ENCODE measurements at regions not wholly inside any gene's neighbourhood (a gene's known extent, or its start where the extent isn't known, plus 50 kb on each side); places are given as distances from the start of the nearest gene placed in this dataset.

DNA sequence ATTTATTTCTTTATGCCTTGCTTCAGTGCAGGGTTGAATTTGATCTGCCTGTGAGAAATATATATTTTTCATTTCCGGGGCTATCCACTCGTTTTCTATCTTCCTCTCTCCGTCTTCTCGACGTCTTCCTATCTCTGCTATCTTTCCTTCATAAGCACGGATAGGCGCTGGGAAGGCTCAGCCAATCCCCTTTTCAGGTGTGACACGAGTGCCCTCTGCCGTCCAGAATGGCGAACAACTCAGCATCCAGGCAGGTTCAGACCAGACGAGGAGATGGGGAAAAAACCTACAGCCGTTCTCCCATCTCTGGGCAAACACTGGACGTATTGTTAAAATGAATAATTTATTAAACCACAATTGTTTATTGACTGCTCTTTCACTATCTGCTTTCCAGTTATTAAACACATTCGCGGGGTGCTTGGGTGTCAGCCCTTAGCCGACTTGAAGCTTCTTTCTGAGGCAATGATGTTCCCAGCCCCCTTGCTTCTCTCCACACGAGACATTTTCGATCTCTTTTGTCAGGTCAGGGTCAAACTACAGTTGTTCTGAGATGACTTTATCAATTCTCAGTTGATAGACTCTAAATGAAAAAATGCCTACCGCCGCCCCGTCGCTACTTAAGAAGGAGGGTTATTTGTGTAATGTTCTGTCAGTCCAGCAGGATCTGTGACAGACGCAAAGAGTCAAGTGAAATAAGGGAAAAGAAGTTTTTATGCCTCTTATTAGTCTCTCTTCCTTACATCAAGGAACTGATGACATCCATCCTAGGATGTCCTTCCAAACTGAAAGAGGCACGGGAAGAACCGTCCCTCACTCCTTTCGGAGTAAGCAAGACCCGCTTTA is 96.3 kb upstream of the NOCT start:
- no peak for DNase-seq

DNA sequence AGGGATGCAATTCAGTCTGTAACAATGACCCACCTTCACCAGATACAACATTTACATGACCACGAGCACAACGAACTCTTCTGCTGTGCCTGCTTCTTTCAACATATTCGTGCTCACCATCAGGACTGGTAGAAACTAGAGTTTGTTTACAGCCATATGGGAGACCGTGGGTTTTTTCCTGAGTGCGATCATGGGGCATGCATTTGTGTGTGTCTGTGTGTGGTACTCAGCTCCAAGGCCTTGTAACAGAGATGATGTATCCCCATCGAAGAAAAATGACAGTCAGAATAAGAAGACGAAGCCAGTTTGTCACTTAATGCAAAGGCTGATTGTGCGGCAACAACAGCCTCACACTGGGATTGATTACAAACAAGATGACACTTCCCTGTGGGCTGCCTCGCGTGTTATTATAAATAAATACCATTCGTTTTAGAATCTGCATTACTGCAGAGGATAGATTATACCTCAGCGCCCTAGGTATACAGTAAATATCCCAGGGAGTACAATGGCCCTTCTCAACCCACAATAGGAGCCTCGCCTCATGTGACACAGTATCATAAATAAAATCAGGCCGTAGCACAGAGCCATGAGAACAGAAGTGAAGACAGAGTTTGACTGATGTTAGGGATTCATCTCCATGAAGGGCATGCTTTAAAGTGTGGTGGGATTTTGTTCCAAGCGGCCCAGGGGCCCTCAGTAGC is 97.3 kb upstream of the NOCT start:
- no peak for DNase-seq

DNA sequence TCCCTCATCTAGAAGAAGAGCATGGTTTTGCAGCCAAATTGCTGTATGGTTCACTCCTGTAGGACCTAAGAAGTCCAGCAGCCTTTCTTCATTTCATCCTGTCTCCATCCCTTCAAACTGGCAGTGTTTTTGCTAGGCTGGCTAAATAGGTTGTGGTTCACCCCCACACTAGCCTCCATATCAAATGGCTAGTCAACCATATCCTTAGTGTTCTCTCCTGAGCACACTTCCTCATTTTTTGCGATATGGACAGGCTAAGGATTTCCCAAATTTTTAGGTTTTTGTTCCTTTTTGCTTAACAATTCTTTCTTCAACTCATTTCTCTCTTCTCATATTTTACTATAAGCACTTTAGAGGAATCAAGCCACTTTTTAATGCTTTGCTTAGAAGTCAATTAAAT is 98.8 kb upstream of the NOCT start:
- DNase-seq, result no peak

DNA sequence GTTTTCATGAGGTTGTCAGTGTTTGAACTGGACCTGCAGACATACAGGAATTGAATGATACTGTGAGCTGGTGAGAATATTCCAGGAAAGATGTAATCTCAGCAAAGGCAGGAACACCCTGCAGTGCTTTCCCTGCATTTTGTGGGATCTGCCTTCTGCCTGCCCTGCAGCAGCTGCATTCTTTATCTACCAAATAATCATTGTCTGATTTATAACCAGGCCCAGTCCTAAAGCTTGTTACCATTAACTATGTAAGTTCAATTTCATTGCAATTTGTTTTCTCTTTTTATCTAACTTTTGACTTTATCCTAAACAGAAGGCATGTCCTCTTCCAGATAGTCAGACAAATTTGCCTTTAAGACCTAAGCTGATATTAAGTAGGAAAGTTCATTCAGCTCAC is 99.8 kb upstream of the NOCT start:
- no peak for DNase-seq

DNA sequence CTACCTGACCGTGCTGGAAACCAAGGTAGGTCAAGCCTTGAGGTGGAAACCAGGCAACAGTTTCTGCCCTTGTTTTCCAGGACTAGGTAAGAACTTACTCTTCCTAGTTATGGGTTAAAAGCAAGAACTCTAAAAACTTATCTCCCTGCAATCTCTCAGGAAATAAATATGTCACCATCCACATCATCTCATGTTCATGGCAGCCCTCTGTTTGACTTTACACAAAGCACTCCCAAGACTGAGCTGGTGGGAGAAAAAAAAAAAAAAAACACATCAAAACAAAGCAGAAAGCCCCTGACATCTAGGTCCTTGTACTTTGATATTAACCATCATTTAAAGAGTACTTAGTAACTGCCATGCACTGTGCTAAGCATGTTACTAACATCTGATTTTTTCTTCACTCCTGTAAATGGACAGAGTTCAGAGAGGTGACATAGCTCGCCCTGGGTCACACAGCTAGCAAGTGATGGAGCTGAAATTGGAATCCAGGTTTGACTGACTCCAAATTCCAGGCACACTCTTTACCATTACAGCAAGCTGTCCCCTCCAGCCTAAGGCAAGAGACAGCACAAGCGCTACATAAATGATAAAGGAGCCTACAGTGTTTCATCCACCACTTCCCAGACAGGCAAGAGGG is 102.8 kb upstream of the NOCT start:
- no peak for DNase-seq

DNA sequence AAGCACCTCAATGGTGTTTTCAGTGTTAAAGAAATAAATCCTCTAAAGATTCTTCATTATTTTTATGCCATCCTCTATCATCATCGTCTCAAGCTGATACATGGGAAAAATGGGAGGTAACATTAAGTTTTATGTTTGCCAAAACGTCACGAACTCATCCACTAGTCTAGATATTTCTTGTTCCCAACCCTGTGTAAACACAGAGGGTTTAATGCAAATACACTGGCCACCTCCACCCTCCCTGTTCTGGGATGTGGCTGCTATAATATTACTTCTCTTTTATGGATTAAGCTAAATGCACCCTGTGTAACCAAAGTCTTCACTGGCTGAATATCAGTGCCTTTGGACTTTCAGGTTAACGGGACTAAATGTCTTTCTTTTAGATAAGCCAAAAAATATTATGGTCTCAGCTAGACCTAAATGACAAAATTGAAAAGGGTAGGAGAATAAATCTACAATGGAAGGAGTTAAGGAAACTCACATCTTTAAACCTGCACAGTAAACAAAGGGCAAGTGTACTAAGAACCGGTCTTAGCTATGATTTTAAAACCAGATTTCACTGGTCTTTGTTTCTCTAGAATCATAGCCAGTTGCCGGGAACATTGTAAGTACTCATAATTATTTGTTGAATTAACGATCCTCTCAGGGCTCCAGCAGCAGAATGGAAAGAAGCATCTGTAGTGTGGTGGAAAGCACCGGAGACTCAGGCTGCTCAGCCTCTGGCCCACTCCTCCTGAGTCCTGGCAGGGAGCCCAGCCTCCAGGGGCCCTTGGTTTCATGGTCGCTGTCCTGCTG is 103.5 kb upstream of the NOCT start:
- DNase-seq, result no peak

DNA sequence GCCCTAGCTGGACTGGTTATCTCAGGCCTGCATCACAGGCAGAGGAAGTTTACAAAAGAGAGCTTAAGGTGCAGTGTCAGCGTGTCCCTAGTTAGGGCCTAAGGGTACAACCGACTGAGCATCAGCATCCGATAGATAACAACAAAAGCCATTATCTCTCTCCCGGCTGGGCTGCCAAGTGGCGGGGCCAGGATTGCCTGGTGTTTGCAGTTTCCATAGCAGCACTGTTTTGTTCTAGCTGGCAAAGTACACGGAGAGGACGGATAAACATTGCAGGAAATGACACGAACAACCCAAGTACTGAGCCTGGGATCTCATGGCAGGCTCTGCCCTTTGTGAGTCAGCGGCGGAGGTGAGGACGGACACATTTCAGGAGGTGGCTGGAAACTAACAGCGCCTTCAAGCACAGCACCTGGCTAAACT is 104.7 kb upstream of the NOCT start:
- no peak for DNase-seq

DNA sequence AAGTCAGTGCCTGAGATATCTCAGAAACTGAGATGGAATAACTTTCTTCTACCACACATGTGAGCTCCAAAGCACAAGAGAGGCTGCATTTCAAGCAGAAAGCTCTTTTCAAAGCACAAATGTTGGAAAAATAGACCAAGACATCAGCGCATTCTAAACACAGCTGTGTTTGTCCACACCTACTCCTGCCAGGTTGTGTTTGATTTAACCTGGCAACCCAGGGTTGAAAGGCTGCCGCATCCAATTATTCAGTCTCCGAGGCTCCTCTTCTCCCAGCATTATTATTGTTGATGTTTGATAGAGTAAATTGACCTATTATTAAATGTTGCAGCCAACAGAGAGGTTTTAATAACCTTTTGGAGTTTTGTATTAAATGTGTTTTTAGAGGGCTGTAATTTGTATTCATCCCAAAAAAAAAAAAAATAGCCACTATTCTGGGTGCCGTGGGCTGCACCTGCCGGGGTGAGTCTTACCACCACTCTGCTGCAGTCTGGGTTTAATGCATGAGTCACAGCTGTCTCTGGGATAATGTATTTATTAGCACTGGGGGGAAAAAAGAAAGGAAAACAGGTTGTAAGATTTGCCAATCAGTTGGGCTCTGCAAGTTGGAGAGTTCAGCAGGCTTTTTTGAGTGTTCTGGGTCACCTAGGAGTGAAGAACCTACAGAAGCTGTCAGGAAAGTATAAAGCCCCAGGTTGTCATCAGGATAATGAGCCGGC is 105.2 kb upstream of the NOCT start:
- DNase-seq, result no peak

DNA sequence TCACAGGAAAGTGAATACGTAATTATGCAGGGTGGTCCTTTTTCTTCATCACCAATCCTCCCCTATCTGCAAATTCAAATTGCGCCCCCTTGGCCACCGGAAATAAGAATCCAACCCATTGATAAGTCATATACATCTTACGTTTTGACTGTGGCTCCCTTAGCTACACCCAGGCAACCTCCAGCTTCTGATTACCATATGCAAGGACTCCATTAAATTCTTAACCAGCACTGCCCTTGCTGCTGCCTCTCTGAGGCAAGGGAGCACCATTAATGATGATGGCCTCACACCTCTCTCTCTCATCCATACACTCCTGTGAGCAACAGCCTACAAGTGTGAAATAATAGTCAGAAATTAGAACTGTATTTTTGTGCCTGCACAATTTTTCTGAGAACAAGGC is 106.0 kb upstream of the NOCT start:
- DNase-seq, result no peak

DNA sequence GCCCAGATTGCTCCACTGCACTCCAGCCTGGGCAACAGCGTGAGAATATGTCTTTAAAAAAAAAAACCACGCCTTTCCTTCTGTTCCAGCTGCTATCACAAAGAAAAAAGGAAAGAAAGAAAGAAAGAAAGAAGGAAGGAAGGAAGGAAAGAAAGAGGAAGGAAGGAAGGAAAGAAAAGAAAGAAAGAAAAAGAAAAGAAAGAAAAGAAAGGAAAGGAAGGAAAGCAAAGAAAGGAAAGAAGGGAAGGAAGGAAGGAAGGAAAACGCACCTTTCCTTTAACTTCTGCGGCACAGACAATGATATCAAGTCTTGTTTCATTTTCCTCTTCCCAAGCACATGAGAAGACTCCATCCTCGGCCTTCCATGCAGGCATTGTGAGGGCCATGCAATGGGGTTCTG is 107.4 kb upstream of the NOCT start:
- DNase-seq, result no peak

DNA sequence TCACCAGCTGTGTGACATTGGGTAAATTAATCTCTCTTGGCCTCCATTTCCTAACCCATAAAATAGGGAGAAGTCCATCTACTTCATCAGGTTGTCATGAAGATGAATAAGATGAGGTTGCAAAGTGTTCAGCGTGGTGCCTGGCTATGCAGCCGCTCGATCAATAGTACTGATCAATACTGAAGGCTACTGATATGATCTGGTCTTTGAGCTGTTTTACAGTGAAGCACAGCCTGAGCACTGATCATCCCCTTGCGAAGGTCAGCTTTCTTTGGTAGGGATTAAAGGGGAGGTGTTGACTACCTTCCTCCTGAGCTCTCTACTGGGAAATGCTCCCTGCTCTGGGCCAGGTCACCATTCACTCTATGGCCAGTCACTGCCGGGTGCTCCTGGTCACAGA is 108.4 kb upstream of the NOCT start:
- DNase-seq, result no peak

DNA sequence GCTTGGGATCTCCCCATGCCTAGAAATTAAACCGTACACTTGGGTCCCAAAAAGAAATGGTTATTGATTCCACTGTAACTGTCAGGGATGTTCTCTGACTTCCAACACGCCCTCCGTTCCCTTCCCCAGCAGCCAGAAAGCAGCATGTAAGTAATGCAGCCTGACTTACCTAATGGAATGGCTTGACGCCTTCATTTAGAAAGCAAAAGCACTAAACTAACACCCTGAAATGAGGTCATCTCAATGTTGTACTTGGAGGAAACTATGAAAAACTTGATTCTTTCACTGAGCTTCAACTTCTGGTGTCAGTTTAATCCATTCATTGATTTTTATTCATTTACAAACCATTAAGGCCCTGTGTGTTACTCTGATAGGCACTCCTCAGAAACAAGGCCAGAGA is 110.8 kb upstream of the NOCT start:
- no peak for DNase-seq

DNA sequence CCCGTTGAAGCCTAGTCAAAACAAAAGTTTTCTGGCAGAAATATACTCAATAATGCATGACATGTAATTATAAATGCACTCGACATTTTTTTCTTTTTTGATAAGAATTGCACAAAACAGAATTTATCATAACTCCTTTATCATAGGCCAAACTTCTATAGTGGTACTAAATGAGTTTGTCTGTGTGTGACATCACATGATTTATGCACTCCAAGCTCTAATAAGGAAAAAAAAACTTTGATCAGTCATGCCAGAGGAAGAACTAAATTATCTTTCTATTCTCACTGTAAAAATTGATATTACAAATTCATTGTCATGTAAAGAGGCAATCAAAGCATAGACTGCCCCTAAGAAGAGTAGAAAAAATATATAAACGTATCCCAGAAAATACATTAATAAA is 112.4 kb upstream of the NOCT start:
- no peak for DNase-seq

DNA sequence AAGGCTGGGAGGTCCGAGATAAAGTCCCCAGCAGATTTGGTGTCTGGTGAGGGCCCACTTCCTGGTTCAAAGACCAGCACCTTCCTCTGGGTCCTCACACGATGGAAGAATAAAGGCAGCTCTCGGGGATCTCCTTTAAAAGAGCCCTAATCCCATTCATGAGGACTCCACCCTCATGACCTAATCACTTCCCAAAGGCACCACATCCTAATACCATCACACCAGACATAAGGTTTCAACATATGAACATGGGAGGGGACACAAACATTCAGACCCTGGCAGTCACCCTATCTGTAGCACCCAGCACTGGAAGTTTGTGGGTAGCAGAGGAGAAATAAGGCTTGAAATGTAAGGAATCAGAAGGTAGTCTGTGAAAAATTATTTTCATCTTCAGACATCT is 112.9 kb upstream of the NOCT start:
- no peak for DNase-seq

DNA sequence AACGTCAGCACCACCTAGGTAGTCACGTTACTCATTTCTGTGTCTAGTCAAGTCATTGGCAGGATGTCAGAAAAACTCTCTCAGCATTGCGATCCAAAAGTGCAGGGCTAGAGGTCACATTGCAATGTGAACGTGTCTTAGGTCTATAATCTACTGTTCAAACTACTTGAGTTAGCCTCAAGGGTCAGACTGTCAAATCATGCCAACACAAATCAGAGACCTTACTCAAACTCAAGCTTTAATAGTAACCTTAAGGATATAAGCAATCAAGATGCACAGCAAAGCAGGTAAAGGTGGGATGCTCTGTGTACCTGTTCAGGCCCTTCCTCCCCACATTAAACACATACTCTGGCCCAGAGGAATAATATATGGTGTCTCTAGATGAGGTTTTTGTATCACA is 114.4 kb upstream of the NOCT start:
- no peak for DNase-seq

DNA sequence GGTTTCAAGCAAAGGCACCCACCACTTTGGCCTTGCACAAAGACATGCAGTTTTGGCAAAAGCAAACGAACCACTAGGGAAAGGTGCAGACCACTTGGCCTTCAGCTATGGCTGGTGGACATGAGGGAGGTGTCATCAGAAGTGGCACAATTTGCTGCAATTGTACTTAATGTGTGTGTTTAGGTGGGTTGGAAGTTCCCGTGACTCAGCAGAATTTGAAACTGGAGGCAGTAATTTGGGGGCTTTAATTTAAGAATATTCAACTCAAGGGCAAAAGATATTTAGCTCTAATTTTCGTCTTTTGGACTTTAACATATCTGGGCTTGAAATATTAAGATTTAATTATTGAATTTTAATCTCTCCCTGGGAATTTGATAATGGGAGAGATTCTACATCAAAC is 115.6 kb upstream of the NOCT start:
- no peak for DNase-seq

DNA sequence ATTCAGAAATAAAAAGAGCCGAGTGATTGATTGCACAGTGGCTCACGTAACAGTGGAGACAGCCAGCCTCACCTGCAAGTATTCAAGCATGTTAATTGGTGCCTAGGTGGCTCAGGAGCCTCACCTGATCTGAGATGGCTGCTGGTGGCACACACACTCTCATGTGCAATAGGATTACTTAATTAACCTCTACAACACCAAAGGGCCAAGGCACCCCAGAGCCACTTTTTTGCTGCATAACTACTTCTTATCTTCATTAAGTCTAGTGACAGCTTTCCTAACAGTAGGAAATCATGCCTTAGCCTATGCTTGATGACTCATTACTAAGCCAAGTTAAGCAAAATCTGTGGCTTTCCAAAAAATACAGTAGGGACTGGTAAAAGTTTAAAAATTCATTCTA is 117.3 kb upstream of the NOCT start:
- no peak for DNase-seq

DNA sequence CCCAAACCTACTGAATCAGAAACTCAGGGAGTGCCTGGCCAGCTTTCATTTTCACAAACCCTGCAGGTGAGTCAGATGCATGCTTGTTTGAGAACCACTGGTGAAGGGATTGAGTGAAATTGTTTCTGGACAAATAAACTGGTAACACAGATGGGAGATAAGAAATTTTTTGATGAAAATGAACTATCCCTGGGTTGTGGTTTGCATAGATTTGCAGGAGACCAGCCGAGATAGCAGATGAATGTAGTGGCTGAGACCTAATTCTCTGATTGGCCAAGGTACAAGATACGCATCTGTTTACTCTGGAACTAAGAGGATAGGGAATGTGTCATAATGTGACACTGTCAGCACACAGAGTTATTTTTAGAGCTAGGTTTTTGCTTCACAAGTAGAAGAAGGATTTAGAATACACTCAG is 117.8 kb upstream of the NOCT start:
- no peak for DNase-seq

DNA sequence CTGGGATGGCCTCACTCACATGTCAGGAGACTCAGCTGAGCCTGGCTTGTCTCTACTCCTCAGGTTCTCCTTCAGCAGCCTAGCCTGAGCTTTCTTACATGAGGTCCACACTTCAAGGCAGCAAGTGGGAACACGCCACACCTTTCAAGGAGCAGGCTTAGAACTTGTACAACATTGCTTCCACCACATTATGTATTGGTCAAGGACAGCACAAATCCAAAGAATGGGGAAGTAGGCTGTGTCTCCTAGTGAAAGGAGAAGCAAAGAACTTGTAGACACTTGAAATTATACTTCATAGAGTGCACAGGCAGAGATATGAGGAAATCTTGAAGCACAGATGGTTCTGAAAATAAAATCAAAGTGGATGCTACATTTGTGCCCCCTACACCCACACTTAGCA is 120.9 kb upstream of the NOCT start:
- DNase-seq, result no peak

DNA sequence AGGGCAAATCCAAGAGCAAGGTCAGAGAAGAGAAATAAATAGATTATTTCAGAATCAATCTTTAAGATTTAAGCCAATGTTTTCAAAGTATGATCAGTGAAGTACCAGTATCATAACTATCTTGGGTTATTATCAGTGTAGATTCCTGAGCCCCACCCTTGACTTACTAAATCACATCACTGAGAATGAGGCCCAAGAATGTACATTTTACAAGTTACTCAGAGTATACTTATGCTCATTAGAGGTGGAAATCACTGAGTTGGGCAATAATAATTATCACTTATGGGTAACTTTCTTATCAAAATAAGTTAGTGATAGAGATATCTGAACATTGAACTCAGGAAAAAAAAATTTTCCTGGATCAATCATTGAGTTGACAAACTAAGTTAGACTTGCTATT is 121.6 kb upstream of the NOCT start:
- no peak for DNase-seq

DNA sequence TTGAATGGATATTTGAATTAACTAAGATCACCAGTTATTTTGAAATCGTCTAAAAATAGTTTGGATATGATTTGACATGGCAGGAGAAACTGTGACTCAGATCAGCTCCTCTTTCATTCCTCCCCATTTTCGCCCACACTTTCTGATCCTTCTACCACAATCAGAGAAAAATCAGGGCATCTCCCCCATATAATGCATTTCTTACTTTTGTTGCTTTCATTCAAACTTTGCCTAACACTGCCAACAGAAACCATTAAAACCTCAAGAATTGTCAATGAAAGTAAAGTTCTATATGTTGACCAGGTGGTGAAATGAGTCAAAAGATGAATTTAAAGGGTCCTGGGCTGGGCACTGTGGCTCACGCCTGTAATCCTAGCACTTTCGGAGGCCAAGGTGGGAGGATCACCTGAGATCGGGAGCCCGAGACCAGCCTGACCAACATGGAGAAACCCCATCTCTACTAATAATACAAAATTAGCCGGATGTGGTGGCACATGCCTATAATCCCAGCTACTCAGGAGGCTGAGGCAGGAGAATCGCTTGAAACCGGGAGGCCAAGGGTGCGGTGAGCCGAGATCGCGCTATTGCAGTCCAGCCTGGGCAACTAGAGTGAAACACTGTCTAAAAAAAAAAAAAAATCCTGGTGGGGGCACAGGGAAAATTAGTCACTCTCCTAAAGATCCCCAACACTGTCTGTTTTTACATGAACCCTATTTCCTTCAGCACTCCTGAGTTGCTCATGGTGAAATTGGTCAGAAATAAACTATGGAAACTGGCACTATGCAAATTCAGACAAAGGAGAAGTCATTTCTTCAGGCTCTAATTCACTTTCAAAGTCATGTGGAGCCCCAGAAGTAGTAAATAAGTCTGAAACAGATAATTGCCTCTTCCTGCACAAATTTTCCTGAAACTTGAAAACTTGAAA is 122.8 kb upstream of the NOCT start:
- no peak for DNase-seq

DNA sequence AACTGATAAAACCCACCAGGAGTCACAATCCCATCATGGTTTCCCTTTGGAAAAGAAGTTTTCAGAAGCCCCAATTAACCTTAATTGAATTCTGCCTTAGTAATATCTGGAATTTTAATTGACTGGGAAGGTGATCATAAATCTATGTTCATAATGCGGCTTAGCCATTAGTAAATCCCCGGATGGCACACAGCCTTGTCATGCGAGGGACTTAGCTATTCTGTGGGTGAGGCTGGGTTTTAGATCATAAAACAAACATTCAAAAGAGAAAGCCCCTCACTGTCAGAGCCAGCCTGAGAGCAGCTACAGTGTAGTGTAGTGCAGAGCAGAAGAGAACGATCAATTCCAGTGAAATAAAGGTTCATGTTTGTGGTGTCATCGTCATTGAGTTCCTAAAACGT is 124.0 kb upstream of the NOCT start:
- DNase-seq, result no peak

Data from CD4-positive, alpha-beta T cell treated with Interleukin-17A for 4 hours (primary cell).